GM10266 (cell line): ENCODE measurements at regions not wholly inside any gene's neighbourhood (a gene's known extent, or its start where the extent isn't known, plus 50 kb on each side); places are given as distances from the start of the nearest gene placed in this dataset.

Experiments used
- DNase-seq: peaks from one replicate; pipeline ENCODE4 v3.0.0; 2012; ENCODE audit errors: extremely low spot score
- CTCF ChIP-seq: IDR thresholded peaks from 2 replicates; pipeline ENCODE4 v1.5.1; 2012; ENCODE audit warnings: mild to moderate bottlenecking, low read depth; ENCODE audit not compliant: control insufficient read depth, insufficient read depth; ENCODE audit errors: missing control alignments

DNA sequence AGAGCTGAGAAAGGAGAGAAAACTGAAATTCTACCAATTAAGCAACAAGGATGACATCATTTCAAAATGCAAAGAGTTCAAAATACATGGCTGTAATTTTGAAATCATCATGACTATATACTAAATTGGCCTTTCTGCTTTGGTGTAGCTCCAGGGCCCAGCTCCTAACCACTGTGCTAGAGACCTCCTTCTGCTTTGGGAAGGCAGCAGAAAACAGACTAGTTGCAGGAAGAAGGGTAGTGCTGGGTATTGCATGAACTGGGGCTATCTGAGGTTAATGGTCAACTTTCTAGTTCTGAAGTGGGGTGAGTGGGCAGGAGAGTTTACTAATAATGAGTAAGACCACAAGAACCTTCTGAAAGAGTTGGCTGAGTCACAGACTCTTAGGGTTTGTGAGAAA is 66.2 kb downstream of the PTGER2 start:
- TF ChIP-seq CTCF, result no peak
- DNase-seq, result peak; percentile 10
